GM12892 (cell line): ENCODE measurements at regions not wholly inside any gene's neighbourhood (a gene's known extent, or its start where the extent isn't known, plus 50 kb on each side); places are given as distances from the start of the nearest gene placed in this dataset.

Source experiments
- POLR2A ChIP-seq: IDR thresholded peaks from 2 replicates; pipeline ENCODE4 v1.6.1; 2011; ENCODE audit warnings: low read depth, low read length, control low read depth
- POLR2AphosphoS5 ChIP-seq: IDR thresholded peaks from 2 replicates; pipeline ENCODE4 v1.6.1; 2011; ENCODE audit warnings: low read depth, low read length, control low read depth

GRCh38 chr20:51980277-51980676 is 178.0 kb upstream of the SALL4 start:
- TF ChIP-seq POLR2AphosphoS5, result no peak
- no peak for TF ChIP-seq POLR2A
